IPS-NIHi11 (cell line): ENCODE measurements at regions not wholly inside any gene's neighbourhood (a gene's known extent, or its start where the extent isn't known, plus 50 kb on each side); places are given as distances from the start of the nearest gene placed in this dataset.

ENCODE experiments used
- DNase-seq: peaks from one replicate; pipeline ENCODE4 v3.0.0; 2012; ENCODE audit warnings: mixed read lengths, low spot score

GRCh38 chr4:164701665-164702064, 52.3 kb upstream of the SMIM31 start:
- DNase-seq = no peak
